ENCODE measurements at regions not wholly inside any gene's neighbourhood (a gene's known extent, or its start where the extent isn't known, plus 50 kb on each side); places are given as distances from the start of the nearest gene placed in this dataset.

GRCh38 chr13:65085977-65086376, 2144.2 kb downstream of the PCDH9 start:
- no peak overlapping the region for H3K27ac ChIP-seq (ENCODE audit: low read depth in 1 of 2, low read length in 2 of 2)
- 89 to 90% methylated on average over 6 of the region's 6 CpGs for WGBS, 2 donors
- intact Hi-C loops (cut with DNase I) = no loop called here
- no peaks in the 10 kb centered on the region for H3K9me3 ChIP-seq (ENCODE audit: control insufficient read depth, low read length)
- DNase-seq (peak in 1 of 2 donors; percentile 42), ATAC-seq (ENCODE audit: low FRiP score) (peak; percentile 26)
- no peak overlapping the region for H3K4me3 ChIP-seq (ENCODE audit: low read length in 2 of 2)
- H3K27me3 ChIP-seq (ENCODE audit: control insufficient read depth in 1 of 2, insufficient read depth in 2 of 2, low read length in 1 of 2) = no peaks in the 10 kb centered on the region
- H3K4me1 ChIP-seq (ENCODE audit: control insufficient read depth in 1 of 2, insufficient read depth in 2 of 2, low read length in 2 of 2) = no peaks in the 10 kb centered on the region
- no peaks in the 10 kb centered on the region for H3K36me3 ChIP-seq (ENCODE audit: control insufficient read depth in 1 of 2, insufficient read depth in 2 of 2, low read length in 1 of 2)

DNA sequence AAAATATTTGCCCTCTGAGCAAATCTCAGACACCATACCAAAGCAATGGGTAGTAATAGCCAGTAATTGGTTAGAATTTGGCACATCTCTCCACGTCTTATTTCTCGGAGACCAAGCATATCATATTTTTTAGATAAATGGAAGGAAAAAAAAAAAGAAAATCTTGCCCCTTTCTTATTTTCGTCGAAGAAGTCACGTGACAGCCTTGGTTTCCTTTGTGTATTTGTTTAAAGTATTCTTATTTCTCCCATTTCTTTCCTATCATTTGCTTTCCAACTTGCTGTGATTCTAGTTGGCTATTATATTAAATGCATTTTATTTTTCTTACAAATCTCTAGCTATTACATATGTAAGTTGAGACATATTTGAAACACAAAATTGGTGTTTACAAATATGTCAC, 2155.9 kb downstream of the PCDH9 start:
- H3K9me3 ChIP-seq (ENCODE audit: control insufficient read depth, low read length) = no peaks in the 10 kb centered on the region
- ATAC-seq (ENCODE audit: low FRiP score) (no peak), DNase-seq (no peak)
- WGBS, 2 donors = 58 to 61% methylated on average over 5 of the region's 5 CpGs
- no peaks in the 10 kb centered on the region for H3K36me3 ChIP-seq (ENCODE audit: control insufficient read depth in 1 of 2, insufficient read depth in 2 of 2, low read length in 1 of 2)
- intact Hi-C loops (cut with DNase I) = no loop called here
- H3K4me3 ChIP-seq (ENCODE audit: low read length in 2 of 2) = no peak overlapping the region
- H3K4me1 ChIP-seq (ENCODE audit: control insufficient read depth in 1 of 2, insufficient read depth in 2 of 2, low read length in 2 of 2) = no peaks in the 10 kb centered on the region
- no peak overlapping the region for H3K27ac ChIP-seq (ENCODE audit: low read depth in 1 of 2, low read length in 2 of 2)
- no peaks in the 10 kb centered on the region for H3K27me3 ChIP-seq (ENCODE audit: control insufficient read depth in 1 of 2, insufficient read depth in 2 of 2, low read length in 1 of 2)

- WGBS, 2 donors = 80 to 82% methylated on average over 4 of the region's 4 CpGs
- Histone ChIP-seq H3K27ac (ENCODE audit: low read depth in 1 of 2, low read length in 2 of 2) (no peak overlapping the region), H3K36me3 (ENCODE audit: control insufficient read depth in 1 of 2, insufficient read depth in 2 of 2, low read length in 1 of 2) (no peaks in the 10 kb centered on the region), H3K4me1 (ENCODE audit: control insufficient read depth in 1 of 2, insufficient read depth in 2 of 2, low read length in 2 of 2) (no peaks in the 10 kb centered on the region), H3K4me3 (ENCODE audit: low read length in 2 of 2) (no peak overlapping the region), H3K27me3 (ENCODE audit: control insufficient read depth in 1 of 2, insufficient read depth in 2 of 2, low read length in 1 of 2) (no peaks in the 10 kb centered on the region), H3K9me3 (ENCODE audit: control insufficient read depth, low read length) (no peaks in the 10 kb centered on the region)
- ATAC-seq (ENCODE audit: low FRiP score) (no peak), DNase-seq (no peak)
- intact Hi-C loops (cut with DNase I) = no loop called here
Observed at GRCh38 chr13:65064967-65065366, 2165.2 kb downstream of the PCDH9 start.

- Histone ChIP-seq H3K27ac (ENCODE audit: low read depth in 1 of 2, low read length in 2 of 2) (no peak overlapping the region), H3K27me3 (ENCODE audit: control insufficient read depth in 1 of 2, insufficient read depth in 2 of 2, low read length in 1 of 2) (no peaks in the 10 kb centered on the region), H3K36me3 (ENCODE audit: control insufficient read depth in 1 of 2, insufficient read depth in 2 of 2, low read length in 1 of 2) (no peaks in the 10 kb centered on the region), H3K9me3 (ENCODE audit: control insufficient read depth, low read length) (no peaks in the 10 kb centered on the region), H3K4me3 (ENCODE audit: low read length in 2 of 2) (no peak overlapping the region), H3K4me1 (ENCODE audit: control insufficient read depth in 1 of 2, insufficient read depth in 2 of 2, low read length in 2 of 2) (no peaks in the 10 kb centered on the region)
- ATAC-seq (ENCODE audit: low FRiP score) (no peak), DNase-seq (no peak)
- intact Hi-C loops (cut with DNase I) = no loop called here
- 0 to 3% methylated on average over 2 of the region's 2 CpGs for WGBS, 2 donors
Observed at GRCh38 chr13:65063753-65064152, 2166.4 kb downstream of the PCDH9 start.

- intact Hi-C loops (cut with DNase I) = no loop called here
- DNase-seq (no peak), ATAC-seq (ENCODE audit: low FRiP score) (no peak)
- Histone ChIP-seq H3K4me3 (ENCODE audit: low read length in 2 of 2) (no peak overlapping the region), H3K27me3 (ENCODE audit: control insufficient read depth in 1 of 2, insufficient read depth in 2 of 2, low read length in 1 of 2) (no peaks in the 10 kb centered on the region), H3K27ac (ENCODE audit: low read depth in 1 of 2, low read length in 2 of 2) (no peak overlapping the region), H3K4me1 (ENCODE audit: control insufficient read depth in 1 of 2, insufficient read depth in 2 of 2, low read length in 2 of 2) (no peaks in the 10 kb centered on the region), H3K9me3 (ENCODE audit: control insufficient read depth, low read length) (no peaks in the 10 kb centered on the region), H3K36me3 (ENCODE audit: control insufficient read depth in 1 of 2, insufficient read depth in 2 of 2, low read length in 1 of 2) (no peaks in the 10 kb centered on the region)
- WGBS, 2 donors = 48% methylated on average over 3 of the region's 3 CpGs
Observed at GRCh38 chr13:65057986-65058385, 2172.2 kb downstream of the PCDH9 start.

- Histone ChIP-seq H3K27me3 (ENCODE audit: control insufficient read depth in 1 of 2, insufficient read depth in 2 of 2, low read length in 1 of 2) (no peaks in the 10 kb centered on the region), H3K4me3 (ENCODE audit: low read length in 2 of 2) (no peak overlapping the region), H3K9me3 (ENCODE audit: control insufficient read depth, low read length) (no peaks in the 10 kb centered on the region), H3K4me1 (ENCODE audit: control insufficient read depth in 1 of 2, insufficient read depth in 2 of 2, low read length in 2 of 2) (no peaks in the 10 kb centered on the region), H3K36me3 (ENCODE audit: control insufficient read depth in 1 of 2, insufficient read depth in 2 of 2, low read length in 1 of 2) (no peaks in the 10 kb centered on the region), H3K27ac (ENCODE audit: low read depth in 1 of 2, low read length in 2 of 2) (no peak overlapping the region)
- intact Hi-C loops (cut with DNase I) = no loop called here
- no peak for ATAC-seq (ENCODE audit: low FRiP score)
- WGBS, 2 donors = 64 to 84% methylated on average over 2 of the region's 2 CpGs
- no peak for DNase-seq
Observed at GRCh38 chr13:65054277-65054676, 2175.9 kb downstream of the PCDH9 start.

DNA sequence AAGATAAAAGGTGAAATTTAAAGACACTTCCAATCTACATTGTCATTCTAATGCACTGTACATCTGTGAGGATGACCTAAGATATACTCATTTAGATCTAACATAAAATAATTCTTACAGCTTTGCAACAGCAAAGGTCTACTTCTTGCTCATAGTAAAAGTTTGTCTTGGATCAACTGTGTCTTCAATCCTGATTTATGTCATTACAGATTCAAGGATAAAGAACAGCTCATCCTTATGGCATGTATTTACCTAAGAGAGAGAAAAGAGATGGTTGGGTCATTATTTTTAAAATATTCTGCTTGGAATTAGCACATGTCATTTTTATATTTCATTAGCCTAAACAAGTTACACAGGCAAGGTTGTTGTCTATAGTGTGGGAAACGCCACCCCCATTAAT, 2193.1 kb downstream of the PCDH9 start:
- Histone ChIP-seq H3K4me1 (ENCODE audit: control insufficient read depth in 1 of 2, insufficient read depth in 2 of 2, low read length in 2 of 2) (no peaks in the 10 kb centered on the region), H3K27ac (ENCODE audit: low read depth in 1 of 2, low read length in 2 of 2) (no peak overlapping the region), H3K4me3 (ENCODE audit: low read length in 2 of 2) (no peak overlapping the region), H3K27me3 (ENCODE audit: control insufficient read depth in 1 of 2, insufficient read depth in 2 of 2, low read length in 1 of 2) (no peaks in the 10 kb centered on the region), H3K36me3 (ENCODE audit: control insufficient read depth in 1 of 2, insufficient read depth in 2 of 2, low read length in 1 of 2) (no peaks in the 10 kb centered on the region), H3K9me3 (ENCODE audit: control insufficient read depth, low read length) (peaks cover 3% of the 10 kb centered on the region)
- ATAC-seq (ENCODE audit: low FRiP score) (no peak), DNase-seq (no peak)
- intact Hi-C loops (cut with DNase I) = no loop called here
- WGBS, 2 donors = 89 to 91% methylated on average over 1 of the region's 1 CpG

DNA sequence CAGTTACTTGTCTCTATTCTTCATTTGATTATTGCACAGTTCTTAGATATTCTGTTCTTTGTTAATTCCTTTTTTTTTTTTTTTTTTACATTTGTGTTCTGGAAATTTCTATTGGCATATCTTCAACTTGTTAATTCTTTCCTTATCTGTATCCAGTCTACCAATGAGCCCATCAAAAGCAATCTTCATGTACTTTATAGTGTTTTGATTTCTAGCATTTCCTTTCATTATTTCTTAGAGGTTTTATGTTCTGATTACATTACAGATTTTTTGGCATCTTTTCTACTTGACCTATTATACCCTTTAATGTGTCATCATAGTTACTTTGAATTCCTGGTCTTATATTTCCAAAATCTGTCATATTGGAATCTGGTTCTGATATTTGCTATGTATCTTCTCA, 2194.8 kb downstream of the PCDH9 start:
- Histone ChIP-seq H3K36me3 (ENCODE audit: control insufficient read depth in 1 of 2, insufficient read depth in 2 of 2, low read length in 1 of 2) (no peaks in the 10 kb centered on the region), H3K27me3 (ENCODE audit: control insufficient read depth in 1 of 2, insufficient read depth in 2 of 2, low read length in 1 of 2) (no peaks in the 10 kb centered on the region), H3K27ac (ENCODE audit: low read depth in 1 of 2, low read length in 2 of 2) (no peak overlapping the region), H3K9me3 (ENCODE audit: control insufficient read depth, low read length) (peaks cover 3% of the 10 kb centered on the region), H3K4me1 (ENCODE audit: control insufficient read depth in 1 of 2, insufficient read depth in 2 of 2, low read length in 2 of 2) (no peaks in the 10 kb centered on the region), H3K4me3 (ENCODE audit: low read length in 2 of 2) (no peak overlapping the region)
- no peak for DNase-seq
- no peak for ATAC-seq (ENCODE audit: low FRiP score)
- intact Hi-C loops (cut with DNase I) = no loop called here

GRCh38 chr13:65034266-65034665, 2195.9 kb downstream of the PCDH9 start:
- 95 to 96% methylated on average over 17 to 22 of the region's 22 CpGs for WGBS, 2 donors
- peak in 1 of 2 donors; percentile 33 for DNase-seq

More at GRCh38 chr13:65034266-65034665, 2195.9 kb downstream of the PCDH9 start:
- no peak for ATAC-seq (ENCODE audit: low FRiP score)
- Histone ChIP-seq H3K9me3 (ENCODE audit: control insufficient read depth, low read length) (peaks cover 3% of the 10 kb centered on the region), H3K36me3 (ENCODE audit: control insufficient read depth in 1 of 2, insufficient read depth in 2 of 2, low read length in 1 of 2) (no peaks in the 10 kb centered on the region), H3K27me3 (ENCODE audit: control insufficient read depth in 1 of 2, insufficient read depth in 2 of 2, low read length in 1 of 2) (no peaks in the 10 kb centered on the region), H3K4me1 (ENCODE audit: control insufficient read depth in 1 of 2, insufficient read depth in 2 of 2, low read length in 2 of 2) (no peaks in the 10 kb centered on the region), H3K27ac (ENCODE audit: low read depth in 1 of 2, low read length in 2 of 2) (no peak overlapping the region), H3K4me3 (ENCODE audit: low read length in 2 of 2) (no peak overlapping the region)
- intact Hi-C loops (cut with DNase I) = no loop called here
